Stimulated activated naive CD8-positive, alpha-beta T cell treated with anti-CD3 and anti-CD28 coated beads, Interleukin-15, amount 100 ng/mL, for 72 hours (primary cell): ENCODE measurements at regions not wholly inside any gene's neighbourhood (a gene's known extent, or its start where the extent isn't known, plus 50 kb on each side); places are given as distances from the start of the nearest gene placed in this dataset.
"Not testable (repeated sequence)": the region's sequence is repeated elsewhere in the genome, so short reads cannot be mapped to it uniquely, and the experiment has no call there.

Source experiments
- ATAC-seq: fragments of 150-1000 bp; cut with Tn5 transposase; 2 replicates; pipeline ENCODE4 v1.10.0; 2021; ENCODE audit warnings: mild to moderate bottlenecking, moderate library complexity
- DNase-seq, 2 donors: peaks; one replicate each; pipeline ENCODE4 v3.0.0; 2021 to 2022
- H3K27ac Mint-ChIP-seq, 2 donors: one replicate each; pipeline ENCODE4 v1.8.0; 2022; ENCODE audit warnings: mild to moderate bottlenecking in 2 of 2, mixed read lengths in 2 of 2, moderate library complexity in 2 of 2
- H3K27me3 Mint-ChIP-seq: one replicate; pipeline ENCODE4 v1.8.0; 2022; ENCODE audit warnings: mixed read lengths
- H3K4me1 Mint-ChIP-seq: one replicate; pipeline ENCODE4 v1.8.0; 2022; ENCODE audit warnings: mild to moderate bottlenecking, mixed read lengths
- H3K4me3 Mint-ChIP-seq, 2 donors: one replicate each; pipeline ENCODE4 v1.8.0; 2022; ENCODE audit warnings: mild to moderate bottlenecking in 2 of 2, mixed read lengths in 2 of 2, moderate library complexity in 1 of 2
- H3K9me3 Mint-ChIP-seq, 2 donors: one replicate each; pipeline ENCODE4 v1.8.0; 2022; ENCODE audit warnings: mixed read lengths in 2 of 2

GRCh38 chr18:73690222-73690621, 457.4 kb downstream of the FBXO15 start:
- Mint-ChIP-seq H3K4me1 (no peaks in the 10 kb centered on the region), H3K9me3 (no peaks in the 10 kb centered on the region), H3K4me3 (no peak overlapping the region), H3K27me3 (no peaks in the 10 kb centered on the region), H3K27ac (no peak overlapping the region)
- DNase-seq (no peak), ATAC-seq (no peak)

GRCh38 chr18:73688851-73689711, 458.6 kb downstream of the FBXO15 start:
- no peak overlapping the region for H3K27ac Mint-ChIP-seq
- no peaks in the 10 kb centered on the region for H3K4me1 Mint-ChIP-seq
- ATAC-seq (no peak), DNase-seq (no peak)
- H3K4me3 Mint-ChIP-seq = no peak overlapping the region
- no peaks in the 10 kb centered on the region for H3K27me3 Mint-ChIP-seq
- H3K9me3 Mint-ChIP-seq = no peaks in the 10 kb centered on the region

GRCh38 chr18:73688161-73688560, 459.5 kb downstream of the FBXO15 start:
- no peak overlapping the region for H3K4me3 Mint-ChIP-seq
- DNase-seq (no peak), ATAC-seq (no peak)
- H3K27ac Mint-ChIP-seq = no peak overlapping the region
- no peaks in the 10 kb centered on the region for H3K4me1 Mint-ChIP-seq
- no peaks in the 10 kb centered on the region for H3K9me3 Mint-ChIP-seq
- H3K27me3 Mint-ChIP-seq = no peaks in the 10 kb centered on the region

- H3K27ac Mint-ChIP-seq = no peak overlapping the region
- DNase-seq (no peak), ATAC-seq (no peak)
- H3K27me3 Mint-ChIP-seq = no peaks in the 10 kb centered on the region
- H3K4me1 Mint-ChIP-seq = no peaks in the 10 kb centered on the region
- H3K4me3 Mint-ChIP-seq = no peak overlapping the region
- H3K9me3 Mint-ChIP-seq = no peaks in the 10 kb centered on the region
Measured at GRCh38 chr18:73684647-73685046, 463.0 kb downstream of the FBXO15 start.

- no peak overlapping the region for H3K4me3 Mint-ChIP-seq
- DNase-seq = no peak
- no peak for ATAC-seq
- no peaks in the 10 kb centered on the region for H3K27me3 Mint-ChIP-seq
- H3K4me1 Mint-ChIP-seq = no peaks in the 10 kb centered on the region
- no peaks in the 10 kb centered on the region for H3K9me3 Mint-ChIP-seq
- no peak overlapping the region for H3K27ac Mint-ChIP-seq
Measured at GRCh38 chr18:73683409-73684238, 464.0 kb downstream of the FBXO15 start.

GRCh38 chr18:73681912-73682311, 465.7 kb downstream of the FBXO15 start:
- ATAC-seq = no peak
- Mint-ChIP-seq H3K27me3 (no peaks in the 10 kb centered on the region), H3K9me3 (no peaks in the 10 kb centered on the region), H3K4me1 (no peaks in the 10 kb centered on the region), H3K4me3 (no peak overlapping the region), H3K27ac (no peak overlapping the region)
- no peak for DNase-seq

- Mint-ChIP-seq H3K4me1 (no peaks in the 10 kb centered on the region), H3K27me3 (no peaks in the 10 kb centered on the region), H3K4me3 (no peak overlapping the region), H3K9me3 (no peaks in the 10 kb centered on the region), H3K27ac (no peak overlapping the region)
- peak; percentile 50 for ATAC-seq
- DNase-seq = no peak
Measured at GRCh38 chr18:73681398-73681797, 466.2 kb downstream of the FBXO15 start.

- Mint-ChIP-seq H3K9me3 (no peaks in the 10 kb centered on the region), H3K27ac (no peak overlapping the region), H3K4me1 (no peaks in the 10 kb centered on the region), H3K4me3 (no peak overlapping the region), H3K27me3 (no peaks in the 10 kb centered on the region)
- no peak for DNase-seq
- ATAC-seq = no peak
Measured at GRCh38 chr18:73679941-73680712, 467.5 kb downstream of the FBXO15 start.

- DNase-seq (no peak), ATAC-seq (no peak)
- Mint-ChIP-seq H3K4me1 (no peaks in the 10 kb centered on the region), H3K9me3 (no peaks in the 10 kb centered on the region), H3K27ac (no peak overlapping the region), H3K27me3 (no peaks in the 10 kb centered on the region), H3K4me3 (no peak overlapping the region)
Measured at GRCh38 chr18:73677450-73677849, 470.2 kb downstream of the FBXO15 start.

GRCh38 chr18:73674125-73674865, 473.3 kb downstream of the FBXO15 start:
- H3K9me3 Mint-ChIP-seq = no peaks in the 10 kb centered on the region
- ATAC-seq = no peak
- no peaks in the 10 kb centered on the region for H3K4me1 Mint-ChIP-seq
- DNase-seq = no peak
- H3K4me3 Mint-ChIP-seq = no peak overlapping the region
- no peak overlapping the region for H3K27ac Mint-ChIP-seq
- H3K27me3 Mint-ChIP-seq = no peaks in the 10 kb centered on the region

GRCh38 chr18:73671480-73671879, 476.2 kb downstream of the FBXO15 start:
- H3K27me3 Mint-ChIP-seq, ATAC-seq, H3K4me1 Mint-ChIP-seq, H3K27ac Mint-ChIP-seq, H3K9me3 Mint-ChIP-seq, H3K4me3 Mint-ChIP-seq, DNase-seq: not testable (repeated sequence)

- Mint-ChIP-seq H3K4me1 (no peaks in the 10 kb centered on the region), H3K27ac (no peak overlapping the region), H3K4me3 (no peak overlapping the region), H3K27me3 (no peaks in the 10 kb centered on the region), H3K9me3 (no peaks in the 10 kb centered on the region)
- ATAC-seq (no peak), DNase-seq (no peak)
Measured at GRCh38 chr18:73670524-73670923, 477.1 kb downstream of the FBXO15 start.

- H3K9me3 Mint-ChIP-seq = no peaks in the 10 kb centered on the region
- H3K27me3 Mint-ChIP-seq = no peaks in the 10 kb centered on the region
- DNase-seq = no peak
- H3K27ac Mint-ChIP-seq = no peak overlapping the region
- H3K4me3 Mint-ChIP-seq = no peak overlapping the region
- no peak for ATAC-seq
- H3K4me1 Mint-ChIP-seq = no peaks in the 10 kb centered on the region
Measured at GRCh38 chr18:73670039-73670438, 477.6 kb downstream of the FBXO15 start.

- DNase-seq = no peak
Measured at GRCh38 chr18:73669297-73669696, 478.3 kb downstream of the FBXO15 start.

GRCh38 chr18:73668051-73668450, 479.6 kb downstream of the FBXO15 start:
- Mint-ChIP-seq H3K27ac (no peak overlapping the region), H3K4me1 (no peaks in the 10 kb centered on the region), H3K27me3 (no peaks in the 10 kb centered on the region), H3K4me3 (no peak overlapping the region), H3K9me3 (no peaks in the 10 kb centered on the region)
- no peak for ATAC-seq
- DNase-seq = no peak

More at GRCh38 chr18:73669297-73669696, 478.3 kb downstream of the FBXO15 start:
- ATAC-seq = no peak
- Mint-ChIP-seq H3K9me3 (no peaks in the 10 kb centered on the region), H3K4me1 (no peaks in the 10 kb centered on the region), H3K27ac (no peak overlapping the region), H3K4me3 (no peak overlapping the region), H3K27me3 (no peaks in the 10 kb centered on the region)
